Activated CD8-positive, alpha-beta memory T cell treated with anti-CD3 and anti-CD28 coated beads for 4 hours (primary cell): ENCODE measurements at regions not wholly inside any gene's neighbourhood (a gene's known extent, or its start where the extent isn't known, plus 50 kb on each side); places are given as distances from the start of the nearest gene placed in this dataset.
"Not testable (repeated sequence)": the region's sequence is repeated elsewhere in the genome, so short reads cannot be mapped to it uniquely, and the experiment has no call there.

Experiments used
- DNase-seq, 2 donors: peaks; one replicate each; pipeline ENCODE4 v3.0.0-alpha.2; 2020; ENCODE audit warnings: low read depth in 2 of 2

GRCh38 chr15:26186138-26186537 is 323.0 kb upstream of the ATP10A start:
- not testable (repeated sequence) for DNase-seq

- no peak for DNase-seq
Observed at GRCh38 chr15:26182441-26182840, 319.3 kb upstream of the ATP10A start.

DNA sequence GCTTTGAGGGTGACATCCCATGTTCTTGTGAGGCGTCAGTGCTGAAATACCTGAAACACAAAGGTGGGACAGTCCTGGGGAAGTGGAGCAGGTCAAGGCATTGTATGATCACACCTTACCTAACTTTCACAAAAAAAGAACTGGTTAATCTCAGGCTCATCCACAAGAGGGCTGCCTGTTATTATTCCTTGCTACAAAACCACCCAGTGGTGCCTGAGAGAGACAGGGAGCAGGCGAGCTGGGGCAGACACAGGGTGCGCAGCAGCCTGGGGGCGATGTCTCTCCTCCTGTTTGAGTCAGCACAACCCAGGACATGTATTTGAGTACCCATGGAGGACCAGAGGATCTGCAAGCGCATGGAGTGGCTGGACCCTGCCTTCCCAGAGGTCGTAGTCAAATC is 316.8 kb upstream of the ATP10A start:
- DNase-seq = no peak

DNA sequence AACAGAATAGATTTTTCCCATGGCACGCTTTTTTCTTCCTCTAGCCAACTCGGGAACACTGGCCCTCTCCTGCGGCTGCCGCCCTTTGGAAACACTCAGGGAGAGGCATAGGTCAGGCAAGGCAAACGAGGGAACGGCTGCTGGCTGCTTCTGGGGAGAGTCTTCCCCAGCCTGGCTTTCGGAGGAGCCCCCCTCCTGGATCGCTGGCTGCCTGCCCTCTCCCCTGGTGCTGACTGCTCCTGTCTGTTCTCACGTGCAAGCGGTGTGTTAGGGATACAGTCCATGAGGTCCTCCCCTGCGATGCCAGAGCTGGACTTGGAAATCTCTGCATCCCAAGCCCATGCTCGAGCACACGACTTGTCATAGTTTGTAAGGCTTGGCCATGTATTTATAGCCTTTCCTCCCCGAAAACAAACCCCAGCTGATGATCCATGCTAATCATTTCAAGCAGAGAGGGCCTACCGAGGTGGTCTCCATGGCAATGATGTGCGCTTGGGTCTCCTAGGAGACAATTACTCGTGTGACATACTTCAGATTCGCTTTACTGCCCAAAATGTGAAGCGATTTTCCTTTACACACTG is 315.6 kb upstream of the ATP10A start:
- no peak for DNase-seq

GRCh38 chr15:26177816-26178215 is 314.7 kb upstream of the ATP10A start:
- DNase-seq = no peak

- DNase-seq = no peak
Observed at GRCh38 chr15:26176831-26177230, 313.7 kb upstream of the ATP10A start.

DNA sequence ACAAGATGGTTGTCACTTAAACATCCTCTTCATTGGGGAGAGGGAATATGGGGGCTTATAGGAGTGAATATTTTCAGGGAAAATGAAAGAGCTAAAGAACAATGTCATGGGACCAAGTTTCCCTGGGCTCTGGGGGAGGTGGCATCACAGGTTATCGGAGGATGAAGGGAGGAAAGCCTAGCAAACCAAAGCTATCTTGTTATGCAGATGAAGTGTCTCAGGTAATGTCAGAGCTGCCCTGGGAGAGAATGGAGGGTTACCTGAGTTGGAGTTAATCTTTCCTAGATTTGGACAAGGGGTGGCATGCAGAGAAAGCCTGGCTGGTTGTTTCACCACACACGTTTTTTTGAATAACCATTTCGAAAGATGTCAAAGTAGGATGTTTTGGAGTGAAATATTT is 308.1 kb upstream of the ATP10A start:
- DNase-seq = no peak

DNA sequence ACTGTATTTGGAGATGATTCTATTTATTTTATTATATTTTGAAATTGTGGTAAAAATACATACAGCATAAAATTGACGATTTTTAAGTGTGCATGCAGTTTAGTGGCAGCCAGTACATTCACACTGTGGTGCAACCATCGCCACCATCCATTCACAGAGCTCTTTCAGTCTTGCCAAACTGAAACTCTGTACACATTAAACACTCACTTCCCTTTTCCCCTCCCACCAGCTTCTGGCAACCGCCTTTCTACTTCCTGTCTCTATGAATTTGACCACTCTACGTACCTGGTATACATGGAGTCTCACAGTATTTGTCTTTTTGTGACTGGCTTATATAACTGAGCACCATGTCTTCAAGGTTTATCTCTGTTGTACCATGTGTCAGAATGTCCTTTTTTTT is 303.3 kb upstream of the ATP10A start:
- no peak for DNase-seq

GRCh38 chr15:26165546-26165945 is 302.4 kb upstream of the ATP10A start:
- no peak for DNase-seq

DNA sequence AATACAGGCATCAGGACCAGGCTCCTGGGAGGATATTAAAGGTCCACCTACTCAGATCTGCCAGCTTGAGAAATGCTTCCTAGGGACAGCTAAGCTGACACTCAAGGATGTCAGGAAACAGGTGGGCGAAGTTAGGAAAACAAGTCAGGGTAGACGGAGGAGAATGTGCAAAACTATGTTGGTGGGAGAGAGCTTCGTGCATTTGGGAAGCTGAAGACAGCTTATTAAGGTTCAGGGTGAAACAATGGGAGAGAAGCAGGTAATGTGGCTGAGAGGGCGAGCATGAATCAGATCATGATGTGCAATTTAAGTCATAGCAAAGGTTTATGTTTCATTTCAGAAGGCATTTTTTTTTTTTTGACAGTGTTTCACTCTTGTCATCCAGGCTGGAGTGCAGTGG is 297.2 kb upstream of the ATP10A start:
- no peak for DNase-seq

GRCh38 chr15:26158176-26158575 is 295.0 kb upstream of the ATP10A start:
- no peak for DNase-seq

DNA sequence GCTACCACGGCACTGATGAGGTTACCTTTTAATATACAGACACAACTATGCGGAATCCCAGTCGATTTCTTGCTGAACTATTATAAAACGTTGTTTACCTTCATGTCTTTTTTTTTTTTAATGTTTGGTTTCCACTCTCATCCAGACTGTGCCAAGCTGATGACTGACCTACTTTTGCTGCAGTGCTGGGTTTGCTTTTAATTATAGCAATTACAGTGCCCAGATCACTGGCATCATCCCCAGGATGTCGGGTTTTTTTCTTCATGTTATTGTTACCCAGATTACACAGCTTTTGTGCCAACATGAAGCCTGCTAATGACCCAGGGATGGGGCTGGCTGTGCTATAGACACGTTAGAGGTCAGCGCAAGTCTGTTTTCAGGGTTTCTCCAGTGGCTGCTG is 294.0 kb upstream of the ATP10A start:
- DNase-seq = no peak

DNA sequence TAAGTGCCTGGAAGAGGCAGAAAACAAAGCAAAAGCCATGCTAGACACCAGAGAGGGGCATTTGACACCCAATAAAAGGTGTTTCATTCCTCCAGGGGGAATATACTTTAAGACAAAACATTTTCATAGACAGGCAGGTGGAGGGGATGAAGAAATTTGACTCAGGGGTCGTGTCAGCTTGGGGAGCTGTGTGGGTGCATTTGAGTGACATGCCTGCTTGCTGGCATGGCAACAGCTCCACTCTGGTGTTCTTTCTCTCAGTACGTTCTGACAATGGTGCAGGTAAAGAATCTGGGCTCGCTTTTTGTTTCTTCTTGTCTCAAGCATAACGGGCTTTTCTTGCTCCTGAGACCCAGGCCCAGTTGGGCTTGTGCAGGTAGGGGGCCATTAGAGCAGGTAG is 292.9 kb upstream of the ATP10A start:
- DNase-seq = no peak

DNA sequence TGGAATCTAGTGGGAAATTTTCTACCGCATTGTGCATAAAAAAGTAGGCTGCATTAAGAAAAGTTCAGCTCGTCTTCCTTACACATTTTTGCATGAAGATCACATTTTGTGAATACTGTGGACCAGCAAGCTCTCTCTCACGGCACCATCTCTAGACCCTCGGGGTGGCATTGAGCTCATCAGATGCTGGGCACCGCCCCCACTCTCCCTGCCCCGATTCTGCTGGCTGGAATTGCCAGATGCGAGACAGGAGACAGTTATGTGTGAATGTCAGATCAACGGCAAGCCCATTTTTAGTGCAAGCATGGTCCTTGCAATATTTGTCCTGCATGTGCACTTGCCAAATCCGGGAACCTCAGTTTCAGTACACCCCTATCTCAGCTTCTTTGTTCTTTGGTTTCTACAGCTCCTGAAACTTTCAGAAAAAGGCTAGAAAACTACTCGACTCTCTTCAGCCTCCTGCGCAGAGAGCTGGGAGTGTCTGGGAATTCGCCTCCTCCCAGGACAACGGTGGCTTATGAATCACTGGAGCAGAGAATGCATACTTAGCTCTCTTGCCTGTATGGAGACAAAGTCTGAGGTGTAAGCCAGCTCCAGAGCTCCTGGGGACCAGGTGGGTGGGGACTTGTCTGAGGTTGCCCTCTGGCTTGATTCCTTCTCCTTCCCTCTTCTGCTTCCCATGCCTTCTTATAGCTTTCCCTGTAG is 285.2 kb upstream of the ATP10A start:
- no peak for DNase-seq

GRCh38 chr15:26146202-26146601 is 283.1 kb upstream of the ATP10A start:
- DNase-seq = no peak

DNA sequence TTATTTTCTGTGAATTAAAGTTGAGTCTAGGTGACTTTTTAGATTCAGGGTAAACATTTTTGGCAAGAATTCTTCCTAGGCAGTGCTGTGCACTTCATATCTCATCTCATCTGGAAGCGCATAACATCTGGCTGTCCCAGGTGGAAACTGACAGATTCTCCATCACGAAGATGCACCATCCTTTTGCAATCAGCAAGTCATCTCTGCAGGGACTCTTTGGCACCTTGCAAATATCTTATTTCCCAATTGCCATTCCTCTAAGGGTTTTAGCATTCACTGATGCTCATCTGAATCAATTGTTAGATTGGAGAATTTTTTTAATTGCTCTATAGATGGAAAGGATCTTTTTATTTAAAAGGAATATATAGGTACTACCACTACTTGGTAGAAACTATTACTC is 282.7 kb upstream of the ATP10A start:
- no peak for DNase-seq

GRCh38 chr15:26144836-26145235 is 281.7 kb upstream of the ATP10A start:
- DNase-seq = no peak

- DNase-seq = no peak
Observed at GRCh38 chr15:26143221-26143620, 280.1 kb upstream of the ATP10A start.

GRCh38 chr15:26134812-26135211 is 271.7 kb upstream of the ATP10A start:
- no peak for DNase-seq

DNA sequence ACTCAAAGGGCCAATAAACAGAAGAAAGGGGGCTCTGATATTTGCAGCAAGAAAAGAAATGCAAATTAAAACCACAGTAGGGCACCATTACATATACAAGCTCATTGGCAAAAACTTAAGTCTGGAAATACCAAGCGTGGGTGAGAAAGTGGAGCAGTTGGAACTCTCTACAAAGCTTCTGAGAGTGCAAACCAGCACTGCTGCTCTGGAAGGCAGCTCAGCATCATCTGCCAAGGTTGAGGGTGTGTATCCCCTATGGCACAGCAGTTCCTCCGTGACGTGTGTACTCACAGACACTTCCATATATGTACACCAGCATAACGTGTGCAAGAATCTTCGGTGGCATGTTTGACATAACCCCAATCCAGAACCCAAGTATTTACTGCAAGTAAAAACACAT is 271.0 kb upstream of the ATP10A start:
- DNase-seq = no peak

- no peak for DNase-seq
Observed at GRCh38 chr15:26132811-26133210, 269.7 kb upstream of the ATP10A start.

DNA sequence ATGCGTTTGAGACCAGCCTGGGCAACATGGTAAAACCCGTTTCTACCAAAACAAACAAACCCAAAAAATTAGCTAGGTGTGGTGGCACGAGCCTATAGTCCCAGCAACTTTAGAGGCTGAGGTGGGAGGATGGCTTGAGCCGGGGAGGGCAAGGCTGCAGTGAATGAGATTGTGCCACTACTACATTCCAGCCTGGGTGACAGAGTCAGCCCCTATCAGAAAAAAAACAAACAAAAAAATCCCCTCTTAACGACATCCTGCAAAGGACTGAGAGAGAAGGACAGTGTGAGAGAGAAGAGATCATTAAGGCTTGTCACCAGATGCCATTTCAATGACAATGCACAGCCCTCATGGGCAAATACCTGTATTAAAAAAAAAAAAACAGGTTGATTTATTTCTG is 266.7 kb upstream of the ATP10A start:
- no peak for DNase-seq

DNA sequence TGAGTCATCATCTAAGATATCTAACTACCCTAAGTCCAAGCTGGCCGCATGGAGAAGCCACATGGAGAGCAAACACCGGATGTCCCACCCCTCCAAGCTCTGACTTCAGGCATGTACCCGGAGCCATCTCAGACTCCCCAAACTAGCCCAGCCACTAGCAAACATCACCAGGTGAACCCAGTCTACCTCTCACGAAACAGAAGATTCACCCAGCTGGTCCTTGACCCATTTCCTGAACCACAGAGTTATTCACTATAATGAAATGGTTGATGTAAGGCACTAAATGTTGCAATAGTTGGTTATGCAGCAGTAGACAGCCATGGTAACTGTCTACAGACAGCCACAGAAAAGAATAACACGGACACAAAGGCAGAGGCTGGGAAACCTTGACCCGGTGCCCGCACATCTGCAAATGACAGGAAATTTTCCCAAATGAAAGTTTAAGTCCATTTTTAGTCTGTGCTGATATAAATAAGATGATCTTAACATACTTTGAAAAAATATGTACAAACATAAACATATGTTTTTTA is 265.5 kb upstream of the ATP10A start:
- no peak for DNase-seq
